SU-DHL-6 (cell line): ENCODE measurements at regions not wholly inside any gene's neighbourhood (a gene's known extent, or its start where the extent isn't known, plus 50 kb on each side); places are given as distances from the start of the nearest gene placed in this dataset.

Source experiments
- H2AFZ ChIP-seq: fragments of 200-600 bp; sonication (generic); 2 replicates; pipeline ENCODE4 v1.6.1; 2014; ENCODE audit warnings: low read depth, mild to moderate bottlenecking, moderate library complexity, mixed read lengths, antibody characterized with exemption, low read length; ENCODE audit not compliant: severe bottlenecking
- H3F3A ChIP-seq: fragments of 200-600 bp; shearing (Covaris generic); 2 replicates; pipeline ENCODE4 v1.6.0; 2016; ENCODE audit warnings: antibody characterized with exemption, mild to moderate bottlenecking; ENCODE audit not compliant: insufficient read depth
- H3K27ac ChIP-seq: fragments of 200-600 bp; sonication (generic); 2 replicates; pipeline ENCODE4 v1.5.1; 2016; ENCODE audit warnings: low read depth, mild to moderate bottlenecking, low read length, moderate library complexity, mixed read lengths
- H3K27me3 ChIP-seq: fragments of 200-600 bp; sonication (generic), shearing (Covaris generic); 2 replicates; pipeline ENCODE4 v1.6.0; 2014; ENCODE audit warnings: mild to moderate bottlenecking, low read length
- H3K36me3 ChIP-seq: fragments of 200-600 bp; sonication (generic); 2 replicates; pipeline ENCODE4 v1.6.1; 2014; ENCODE audit warnings: mild to moderate bottlenecking, low read length, mixed read lengths
- H3K4me2 ChIP-seq: fragments of 300-600, 200-600 bp; shearing (Covaris generic), sonication (generic); 2 replicates; pipeline ENCODE4 v1.6.0; 2014; ENCODE audit warnings: low read length, low read depth, mild to moderate bottlenecking; ENCODE audit not compliant: poor library complexity, severe bottlenecking
- H3K4me3 ChIP-seq: fragments of 200-600 bp; sonication (generic); 2 replicates; pipeline ENCODE4 v1.5.1; 2014; ENCODE audit warnings: antibody characterized with exemption, low read length, mild to moderate bottlenecking, mixed read lengths; ENCODE audit not compliant: insufficient read depth, poor library complexity, severe bottlenecking
- H3K79me2 ChIP-seq: fragments of 200-600 bp; sonication (generic); 2 replicates; pipeline ENCODE4 v1.6.1; 2014; ENCODE audit warnings: mild to moderate bottlenecking, low read length, moderate library complexity; ENCODE audit not compliant: insufficient read depth
- H3K9ac ChIP-seq: fragments of 200-600 bp; sonication (generic); 2 replicates; pipeline ENCODE4 v1.7.0; 2014; ENCODE audit warnings: mild to moderate bottlenecking, low read length
- H3K9me2 ChIP-seq: fragments of 200-600 bp; sonication (generic); replicated peaks from 2 replicates; pipeline ENCODE4 v1.6.1; 2014; ENCODE audit warnings: low read length; ENCODE audit not compliant: insufficient read depth
- H3K9me3 ChIP-seq: fragments of 200-600 bp; sonication (generic); 2 replicates; pipeline ENCODE4 v1.6.1; 2014; ENCODE audit warnings: low read length, mixed read lengths; ENCODE audit not compliant: insufficient read depth
- H4K20me1 ChIP-seq: fragments of 200-600 bp; sonication (generic); 2 replicates; pipeline ENCODE4 v1.6.1; 2014; ENCODE audit warnings: low read depth, mild to moderate bottlenecking, antibody characterized with exemption, low read length, moderate library complexity, mixed read lengths
- CTCF ChIP-seq: fragments of 200-600 bp; sonication (generic); IDR thresholded peaks from one replicate; pipeline ENCODE4 v1.5.1; 2017; ENCODE audit warnings: antibody characterized with exemption, mild to moderate bottlenecking, low read length, moderate library complexity; ENCODE audit not compliant: insufficient read depth, poor library complexity, severe bottlenecking
- EZH2phosphoT487 ChIP-seq: fragments of 200-600 bp; sonication (generic), shearing (Covaris generic); conservative IDR thresholded peaks from 2 replicates; pipeline ENCODE4 v1.6.1; 2018; ENCODE audit warnings: mild to moderate bottlenecking, antibody characterized with exemption, low read length, moderate library complexity, mixed read lengths

GRCh38 chr3:192026661-192027060 is 565.7 kb downstream of the PYDC2 start:
- Histone ChIP-seq H4K20me1 (no peaks in the 10 kb centered on the region), H2AFZ (no peak overlapping the region), H3K27ac (no peak overlapping the region), H3K9ac (no peak overlapping the region), H3K36me3 (no peaks in the 10 kb centered on the region), H3F3A (no peaks in the 10 kb centered on the region), H3K27me3 (no peaks in the 10 kb centered on the region), H3K9me2 (no peaks in the 10 kb centered on the region), H3K9me3 (no peaks in the 10 kb centered on the region), H3K4me2 (no peak overlapping the region), H3K4me3 (no peak overlapping the region), H3K79me2 (no peaks in the 10 kb centered on the region)
- TF ChIP-seq CTCF (no peak), EZH2phosphoT487 (no peak)

- TF ChIP-seq EZH2phosphoT487 (no peak), CTCF (no peak)
- Histone ChIP-seq H3K27ac (no peak overlapping the region), H3K36me3 (no peaks in the 10 kb centered on the region)
These were observed 571.0 kb downstream of the PYDC2 start for GRCh38 chr3:192031941-192032340.

GRCh38 chr3:192033246-192033645 is 572.3 kb downstream of the PYDC2 start:
- H3K36me3 ChIP-seq = no peaks in the 10 kb centered on the region
- no peak overlapping the region for H2AFZ ChIP-seq
- no peak overlapping the region for H3K4me2 ChIP-seq

More at GRCh38 chr3:192031941-192032340, 571.0 kb downstream of the PYDC2 start:
- Histone ChIP-seq H3K4me3 (no peak overlapping the region), H3K4me2 (no peak overlapping the region), H3K27me3 (no peaks in the 10 kb centered on the region), H4K20me1 (no peaks in the 10 kb centered on the region), H3K9ac (no peak overlapping the region), H2AFZ (no peak overlapping the region), H3K79me2 (no peaks in the 10 kb centered on the region), H3K9me2 (no peaks in the 10 kb centered on the region), H3F3A (no peaks in the 10 kb centered on the region), H3K9me3 (no peaks in the 10 kb centered on the region)

More at GRCh38 chr3:192033246-192033645, 572.3 kb downstream of the PYDC2 start:
- Histone ChIP-seq H3K4me3 (no peak overlapping the region), H3F3A (no peaks in the 10 kb centered on the region), H3K27me3 (no peaks in the 10 kb centered on the region), H3K27ac (no peak overlapping the region), H3K79me2 (no peaks in the 10 kb centered on the region), H3K9me2 (no peaks in the 10 kb centered on the region), H4K20me1 (no peaks in the 10 kb centered on the region), H3K9me3 (no peaks in the 10 kb centered on the region), H3K9ac (no peak overlapping the region)
- TF ChIP-seq CTCF (no peak), EZH2phosphoT487 (no peak)
